GM04503 (cell line): ENCODE measurements at regions not wholly inside any gene's neighbourhood (a gene's known extent, or its start where the extent isn't known, plus 50 kb on each side); places are given as distances from the start of the nearest gene placed in this dataset.

Source experiments
- DNase-seq: peaks from one replicate; pipeline ENCODE4 v3.0.0-alpha.2; 2012; ENCODE audit warnings: low read depth

DNA sequence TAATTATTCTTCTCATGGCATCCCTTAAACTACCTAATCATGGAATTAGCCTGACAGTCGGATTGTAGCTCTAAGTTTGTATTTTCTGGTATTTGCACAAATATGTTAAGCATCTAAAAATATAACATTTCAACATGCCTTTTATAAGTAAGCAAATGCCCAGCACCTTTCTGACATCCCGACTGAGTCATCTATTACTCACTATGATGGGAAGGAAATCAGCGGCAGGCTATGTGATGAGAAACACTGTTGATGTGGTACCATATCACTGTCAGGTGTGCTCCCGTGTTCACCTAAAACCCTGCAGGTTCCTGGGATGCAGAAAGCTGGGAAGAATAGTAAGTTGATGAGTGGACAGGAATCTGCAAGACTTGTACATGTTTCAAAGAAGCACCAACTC, 367.8 kb upstream of the IL12A start:
- peak; percentile 52 for DNase-seq

DNA sequence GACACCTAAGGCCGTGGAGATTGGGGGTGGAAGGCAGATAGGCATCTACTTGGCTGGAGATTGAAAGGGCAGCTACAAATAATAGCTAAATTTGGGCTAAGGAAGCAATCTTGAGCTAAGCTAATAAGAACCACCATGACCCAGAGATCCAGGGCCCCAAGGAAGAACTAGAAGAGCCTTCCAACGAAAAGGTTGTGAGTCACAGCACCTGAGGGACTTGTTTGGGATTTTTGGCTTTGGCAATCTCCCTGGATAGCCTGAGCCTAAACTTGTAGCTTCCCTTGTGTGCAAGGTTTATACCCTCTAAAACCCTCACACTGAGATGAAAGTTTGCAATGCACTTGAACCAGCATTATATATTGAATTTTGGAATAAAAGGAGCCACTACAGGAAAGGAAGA, 364.0 kb upstream of the IL12A start:
- no peak for DNase-seq

DNA sequence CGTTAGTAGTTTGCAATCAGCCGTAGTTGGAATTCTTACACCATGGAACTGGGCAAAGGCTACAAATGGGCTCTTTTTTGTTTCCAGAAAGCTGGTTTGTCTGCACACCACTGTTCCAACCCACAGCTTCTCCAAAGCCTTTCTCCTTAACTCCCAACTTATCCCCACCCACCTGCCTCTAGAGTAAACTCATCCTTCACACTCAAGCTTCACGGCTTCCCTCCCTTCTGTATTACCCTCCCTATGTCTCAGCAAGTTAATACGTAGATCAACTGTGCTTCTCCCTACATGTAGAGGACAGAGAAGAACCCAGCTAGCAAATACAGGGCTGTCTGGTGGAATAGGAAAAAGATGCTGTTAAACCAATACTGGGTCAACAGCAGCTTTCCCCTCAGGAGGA, 363.0 kb upstream of the IL12A start:
- DNase-seq: no peak

DNA sequence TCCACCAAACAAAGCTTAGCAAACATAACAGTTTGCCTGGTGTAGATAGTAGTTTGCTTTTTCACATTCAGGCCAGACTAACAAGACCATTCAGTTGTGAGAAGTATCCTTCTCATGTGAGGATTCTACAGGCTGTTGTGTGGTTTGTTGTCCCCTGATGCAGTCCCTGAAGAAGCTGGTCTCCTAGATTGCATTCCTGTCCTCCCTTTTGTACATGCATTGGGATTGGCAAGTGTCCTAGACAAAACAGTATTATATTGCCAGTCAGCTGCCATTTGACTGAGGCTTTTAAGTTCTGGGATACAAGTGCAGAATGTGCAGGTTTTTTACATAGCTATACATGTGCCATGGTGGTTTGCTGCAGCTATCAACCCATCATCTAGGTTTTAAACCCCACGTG, 362.0 kb upstream of the IL12A start:
- no peak for DNase-seq

DNA sequence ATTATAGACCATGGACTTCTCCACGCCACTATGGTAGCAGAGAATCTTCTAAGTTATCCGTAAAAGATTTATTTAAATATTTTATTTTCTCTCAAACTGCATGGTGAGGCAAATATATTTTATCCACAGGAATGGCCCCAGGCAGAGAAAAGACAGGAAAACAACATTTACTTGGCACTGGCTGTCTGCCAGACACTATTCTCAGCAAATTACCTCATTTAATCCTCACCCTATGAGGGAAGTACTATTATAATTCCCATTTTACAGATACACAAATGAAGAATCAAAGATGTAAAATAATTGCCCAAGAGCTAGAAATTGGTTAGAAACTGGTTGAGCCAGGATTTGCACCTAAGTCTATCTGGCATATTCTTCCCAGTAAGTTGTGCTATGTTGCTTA, 361.4 kb upstream of the IL12A start:
- DNase-seq: no peak

DNA sequence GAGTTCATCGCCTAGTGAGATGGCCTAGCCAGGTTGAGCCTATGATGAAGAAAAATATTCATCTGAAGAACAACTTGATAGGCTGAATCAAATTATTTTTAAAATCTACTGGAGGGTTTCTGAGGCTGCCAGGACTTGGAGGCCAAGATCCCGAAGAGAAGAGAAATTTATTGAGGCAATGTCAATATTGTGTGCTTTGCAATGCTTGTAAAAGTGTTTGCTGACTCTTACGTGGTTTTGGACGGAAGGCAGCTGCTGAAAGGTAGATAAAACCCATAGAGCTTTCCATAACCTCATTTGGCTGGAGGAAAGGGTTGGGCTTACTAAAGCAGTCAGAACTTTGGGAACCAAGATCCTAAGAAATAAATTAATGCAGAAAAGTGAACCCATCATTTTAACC, 361.0 kb upstream of the IL12A start:
- DNase-seq: no peak

DNA sequence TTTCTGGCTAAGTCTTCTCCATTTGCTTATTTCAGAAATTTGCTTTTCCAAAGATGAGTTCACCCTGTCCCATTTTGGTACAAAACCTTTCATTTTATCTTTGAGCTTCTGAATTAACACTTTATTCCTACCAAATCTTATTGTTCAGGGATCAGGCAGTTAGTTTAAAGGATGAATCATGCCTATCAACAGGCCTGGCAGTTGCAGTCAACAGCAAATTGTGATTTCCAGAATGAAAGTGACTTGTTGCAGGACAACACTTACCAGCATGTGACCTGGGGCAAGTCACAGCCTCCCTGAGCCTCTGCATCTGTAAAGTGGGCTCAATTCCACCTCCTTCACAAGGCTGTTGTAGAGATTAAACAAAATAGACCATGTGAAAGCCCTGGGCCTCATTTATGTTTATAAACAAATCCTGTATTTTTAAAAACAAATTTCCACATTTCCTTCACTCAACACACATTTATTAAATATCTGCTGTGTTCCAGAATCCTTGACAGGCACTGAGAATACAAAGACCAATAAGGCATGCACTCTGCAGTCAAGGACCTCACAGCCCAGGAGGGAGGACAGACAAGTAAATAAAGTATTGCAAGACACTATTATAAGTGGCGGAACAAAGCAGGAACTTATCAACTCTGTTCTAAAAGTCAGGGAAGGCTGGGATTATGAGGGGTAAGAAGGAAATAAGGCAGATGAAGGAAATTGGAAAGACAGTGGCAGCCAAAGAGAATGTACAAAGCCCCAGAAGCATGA, 359.1 kb upstream of the IL12A start:
- DNase-seq: no peak

DNA sequence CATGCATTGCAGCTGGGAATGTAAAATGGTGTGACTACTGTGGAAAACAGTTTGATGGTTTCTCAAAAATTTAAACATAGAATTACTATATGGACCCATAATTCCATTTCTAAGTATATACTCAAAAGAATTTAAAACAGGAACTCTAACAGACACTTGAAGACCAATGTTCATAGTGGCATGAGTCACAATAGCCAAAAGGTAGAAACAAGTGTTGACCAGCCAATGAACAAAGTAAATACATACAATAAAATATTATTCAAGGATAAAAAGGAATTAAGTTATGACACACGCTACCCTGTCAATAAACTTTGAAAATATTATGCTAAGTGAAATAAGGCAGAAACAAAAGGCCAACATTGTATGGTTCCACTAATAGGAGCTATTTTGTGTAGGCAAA, 357.4 kb upstream of the IL12A start:
- DNase-seq: no peak

DNA sequence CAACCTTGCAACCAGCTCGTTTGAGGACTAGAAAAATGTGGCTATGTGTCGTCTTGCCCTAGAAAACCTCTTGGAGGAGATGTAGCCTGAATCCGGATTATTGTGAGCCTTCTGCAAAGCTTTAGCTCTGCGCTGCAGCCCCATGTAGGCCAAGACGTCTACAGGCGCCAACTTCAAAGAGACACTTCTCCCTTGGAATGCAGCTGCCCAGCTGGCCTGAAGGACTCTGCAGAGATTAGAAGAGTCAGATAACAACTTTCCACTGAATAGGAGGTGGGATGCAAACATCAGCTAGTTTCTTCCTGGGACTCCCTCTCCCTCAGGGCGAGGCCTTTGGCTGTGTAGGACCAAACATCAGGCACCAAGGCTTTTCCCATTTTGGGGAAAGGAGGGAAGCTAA, 356.5 kb upstream of the IL12A start:
- DNase-seq: no peak

DNA sequence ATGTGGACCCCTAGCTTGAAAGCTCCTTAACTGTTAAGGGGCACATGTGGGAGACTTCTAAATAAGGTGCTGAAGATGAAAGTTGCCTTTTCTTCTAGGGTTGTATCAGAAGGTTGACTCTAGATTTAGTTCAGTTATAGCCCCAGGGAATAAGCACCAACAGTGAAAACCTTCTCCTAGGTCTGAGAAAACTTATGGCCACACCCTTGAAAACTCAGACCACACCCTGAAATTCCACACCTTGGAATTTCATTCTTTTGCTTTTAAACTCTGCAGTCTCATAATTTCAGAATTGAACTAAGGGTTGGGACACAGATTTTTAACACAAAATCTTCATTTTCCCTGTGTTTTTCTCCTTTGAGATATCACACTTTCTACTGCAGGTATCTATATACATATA, 355.8 kb upstream of the IL12A start:
- no peak for DNase-seq

DNA sequence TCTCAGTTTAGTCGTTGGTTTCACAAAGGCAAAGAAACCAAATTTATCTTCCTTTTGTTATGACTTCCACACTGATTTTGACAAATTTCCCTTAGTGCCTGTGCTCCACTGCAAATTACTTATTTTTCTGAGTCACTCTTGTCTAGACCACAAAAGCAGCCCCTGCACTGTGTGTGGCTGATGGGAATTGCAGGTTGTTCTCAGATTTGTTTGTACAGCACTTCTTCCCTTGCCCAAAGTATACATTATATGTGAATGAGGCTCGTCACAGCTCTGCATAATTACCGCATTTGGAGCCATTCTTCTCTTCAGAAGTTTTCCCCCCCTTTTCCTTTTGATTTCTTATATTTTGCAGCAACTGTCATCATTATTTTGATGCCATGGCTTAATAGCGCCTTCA, 354.2 kb upstream of the IL12A start:
- no peak for DNase-seq

DNA sequence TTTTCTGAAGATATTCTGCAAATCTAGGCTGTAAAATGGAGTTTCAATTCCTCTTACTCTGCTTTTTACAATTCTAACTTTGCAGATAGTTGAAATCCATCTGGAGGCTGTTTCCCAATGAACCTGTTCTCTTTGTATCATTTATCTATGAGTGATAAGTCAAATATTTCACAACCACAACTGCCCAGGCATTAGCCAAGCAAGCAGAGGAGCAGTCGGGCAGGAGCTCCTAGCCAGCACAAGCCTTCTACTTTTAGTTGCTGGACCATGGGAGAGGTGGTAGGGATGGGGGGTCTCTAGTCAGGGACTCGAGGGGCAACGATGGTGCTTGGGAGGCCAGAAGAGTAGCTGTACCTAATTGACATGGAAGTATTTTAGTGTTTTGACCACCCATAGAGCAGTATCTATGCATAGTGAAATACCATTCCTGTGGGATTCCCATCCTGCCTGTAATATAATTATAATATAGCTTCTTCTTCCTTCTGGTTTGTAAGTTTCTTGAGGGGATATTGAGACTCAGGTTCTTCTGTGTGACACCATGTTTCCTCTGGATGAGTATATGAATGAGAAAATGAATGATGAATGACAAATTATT, 353.5 kb upstream of the IL12A start:
- DNase-seq: no peak

DNA sequence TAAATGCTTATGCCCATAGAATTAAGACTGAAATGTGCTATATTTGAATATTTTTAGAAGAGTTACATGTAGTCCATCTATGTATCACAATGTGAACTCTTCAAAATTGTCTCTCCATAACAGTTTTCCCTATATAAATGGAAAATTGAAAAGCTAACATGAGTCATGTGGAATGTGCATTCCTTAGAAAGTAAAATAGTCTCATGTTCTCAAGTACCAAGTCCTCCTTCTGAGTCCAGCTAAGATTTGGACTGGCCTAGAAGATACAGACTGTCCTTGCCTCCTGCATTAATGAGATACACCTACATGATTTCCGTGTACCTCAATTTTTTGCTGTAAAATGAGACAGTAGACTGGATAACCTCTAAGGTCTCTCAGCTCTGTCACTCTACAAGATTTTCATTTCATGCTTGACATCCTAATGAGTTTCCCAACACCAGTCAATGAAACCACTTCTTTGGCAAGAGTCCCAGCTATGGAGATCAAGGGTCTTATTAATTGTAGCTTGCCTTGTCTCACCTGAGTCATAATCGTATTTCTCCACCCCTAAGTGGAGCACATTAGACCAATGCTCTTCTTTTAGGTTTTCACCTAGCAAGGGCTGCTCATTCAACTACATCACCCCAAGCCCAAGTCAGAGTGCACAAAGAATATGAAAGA, 350.6 kb upstream of the IL12A start:
- peak; percentile 25 for DNase-seq

DNA sequence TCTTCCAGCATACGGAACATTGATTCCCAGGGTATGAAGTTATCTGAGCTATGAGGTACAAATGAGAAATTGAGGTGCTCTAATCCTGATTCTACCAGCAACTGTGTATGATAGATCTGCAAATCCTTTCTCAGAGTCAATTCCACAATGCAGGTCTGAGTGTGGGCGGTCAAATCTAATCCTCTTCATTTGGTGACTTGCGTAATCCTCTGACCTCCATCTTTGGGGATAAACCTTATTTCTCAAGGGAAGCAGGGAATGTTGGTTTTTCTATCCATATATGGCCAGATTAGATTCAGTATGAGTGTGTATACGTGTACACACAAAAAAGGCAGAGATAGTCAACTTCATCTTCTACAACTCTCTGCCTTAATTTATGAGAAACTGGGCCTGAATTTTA, 348.4 kb upstream of the IL12A start:
- no peak for DNase-seq

DNA sequence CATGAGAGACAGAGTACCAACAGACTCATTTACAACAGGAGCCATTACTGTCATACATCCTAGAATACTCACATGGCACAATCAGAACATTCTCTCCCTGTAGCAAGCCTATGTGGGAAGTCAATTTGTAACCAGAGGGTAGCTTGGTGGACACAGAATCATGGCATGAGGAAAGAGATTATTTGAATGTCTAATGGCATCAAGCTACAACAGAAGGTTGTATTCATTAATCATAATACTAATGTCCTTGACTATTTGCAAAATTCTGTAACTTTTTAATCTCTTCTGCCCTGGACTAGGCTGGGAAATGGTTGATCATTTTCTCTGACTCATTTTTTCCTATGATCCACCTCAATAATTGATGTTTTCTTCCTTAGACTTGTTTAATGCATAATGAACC, 345.2 kb upstream of the IL12A start:
- DNase-seq: no peak

DNA sequence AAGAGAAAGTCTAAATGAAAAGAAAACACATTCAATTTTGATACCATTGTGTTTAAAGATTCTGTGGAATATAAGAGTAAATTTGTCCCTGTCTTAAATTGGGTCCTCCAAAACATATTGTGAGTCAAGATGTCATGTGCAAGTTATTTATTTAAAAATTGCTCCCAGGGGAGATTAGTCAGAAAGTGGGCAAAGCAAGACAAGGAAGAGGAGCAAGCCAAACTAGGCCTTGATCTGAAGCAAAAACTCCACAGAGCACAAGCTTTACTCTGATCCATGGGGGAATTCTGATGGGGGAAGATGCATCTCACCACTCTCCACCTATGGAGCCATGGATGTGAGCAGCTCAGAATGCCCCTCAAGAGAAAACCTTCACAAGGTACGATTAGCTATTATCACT, 342.8 kb upstream of the IL12A start:
- peak; percentile 48 for DNase-seq

DNA sequence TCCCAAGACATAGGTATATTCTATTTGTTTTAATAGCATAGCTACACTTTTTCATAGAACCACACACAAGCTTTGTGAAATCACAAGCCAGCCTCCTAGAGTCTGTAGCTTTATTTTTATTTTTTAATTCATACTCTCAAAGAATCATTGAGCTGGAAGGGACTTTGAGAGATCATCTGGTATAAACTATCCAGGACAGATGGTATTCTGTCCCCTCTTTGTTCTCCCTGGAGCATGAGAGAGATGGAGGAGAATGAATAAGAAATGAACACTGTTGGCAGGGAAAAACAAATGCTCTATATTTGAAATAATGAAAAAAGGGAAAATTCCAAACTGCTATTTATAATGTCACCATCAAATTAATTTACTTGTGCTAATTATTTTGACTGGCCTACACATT, 338.7 kb upstream of the IL12A start:
- DNase-seq: no peak

DNA sequence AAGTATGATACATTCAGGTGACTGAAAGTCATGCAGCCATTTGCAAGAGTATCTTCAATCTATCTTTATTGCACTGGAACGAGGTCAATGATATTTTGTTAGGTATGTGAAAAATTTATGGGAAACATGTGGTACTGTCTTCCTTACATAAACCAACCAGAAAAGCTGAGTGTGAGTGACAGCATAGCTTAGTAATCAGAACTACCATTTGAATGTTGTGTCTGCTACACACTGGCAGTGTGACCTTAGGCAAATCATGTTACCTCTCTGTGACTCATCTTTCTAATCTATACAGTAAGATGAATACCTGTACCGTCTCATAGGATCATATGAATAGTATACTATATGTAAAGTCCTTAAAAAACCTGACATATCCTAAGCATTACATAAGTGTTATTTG, 337.9 kb upstream of the IL12A start:
- no peak for DNase-seq

DNA sequence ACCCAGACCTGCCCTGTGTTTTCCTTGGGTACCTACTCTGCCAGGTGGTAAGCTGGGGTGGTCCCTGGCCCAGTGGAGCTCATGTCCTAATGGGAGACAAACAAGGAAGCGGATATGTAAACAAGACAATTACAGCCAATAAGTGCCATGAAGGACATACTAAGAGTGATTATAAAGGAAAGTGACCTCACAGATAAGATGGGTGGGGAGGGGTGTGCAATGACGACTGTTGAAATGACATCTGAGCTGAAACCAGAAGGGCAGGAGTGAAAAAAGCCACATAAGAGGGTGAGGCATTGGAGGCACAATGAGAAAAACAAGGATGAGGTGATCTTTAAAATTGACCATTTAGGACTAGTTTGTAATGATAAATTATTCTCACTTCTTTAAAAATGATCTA, 336.2 kb upstream of the IL12A start:
- DNase-seq: no peak

DNA sequence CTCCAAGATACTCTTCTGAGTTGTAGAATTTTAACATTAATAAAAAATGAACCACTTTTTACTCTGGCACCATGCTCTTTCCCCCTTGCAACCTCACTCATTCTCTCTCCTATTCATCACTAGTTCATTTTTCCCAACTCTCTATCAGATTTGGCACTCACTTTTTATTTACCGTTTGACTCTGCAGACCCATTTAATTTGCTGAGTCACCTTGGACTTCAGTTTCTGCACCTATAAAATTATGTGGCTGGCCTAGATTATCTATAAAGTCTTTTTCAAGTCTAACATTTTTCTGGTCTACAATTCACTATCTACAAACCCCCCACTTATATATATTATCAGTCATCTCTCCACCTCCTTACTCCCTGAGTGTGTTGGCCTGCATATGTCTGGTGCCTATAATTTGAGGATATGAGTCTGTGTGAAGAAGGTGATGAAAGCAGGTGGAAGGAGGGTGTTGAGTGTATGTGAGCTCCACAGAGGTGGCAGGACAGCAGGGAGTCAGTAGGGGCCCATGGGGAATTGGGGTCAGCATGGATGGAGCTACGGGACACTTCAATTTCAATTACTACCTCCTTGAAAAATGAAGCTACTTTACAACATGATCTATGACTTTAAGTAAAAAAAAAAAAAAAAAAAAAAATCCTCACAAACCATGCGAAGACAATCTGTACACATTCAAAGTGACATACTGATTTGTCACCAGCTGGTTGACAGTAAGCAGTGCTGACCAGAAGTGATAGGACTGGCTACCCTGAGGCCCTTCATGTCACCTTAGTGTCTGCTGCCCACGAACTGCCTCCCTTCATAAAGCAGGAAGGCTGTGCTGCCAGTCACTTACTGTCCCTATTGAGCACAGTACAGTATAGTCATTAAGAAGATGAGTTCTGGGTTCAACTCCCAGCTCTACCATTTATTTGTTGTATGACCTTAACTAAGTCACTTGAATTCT, 334.2 kb upstream of the IL12A start:
- DNase-seq: no peak

DNA sequence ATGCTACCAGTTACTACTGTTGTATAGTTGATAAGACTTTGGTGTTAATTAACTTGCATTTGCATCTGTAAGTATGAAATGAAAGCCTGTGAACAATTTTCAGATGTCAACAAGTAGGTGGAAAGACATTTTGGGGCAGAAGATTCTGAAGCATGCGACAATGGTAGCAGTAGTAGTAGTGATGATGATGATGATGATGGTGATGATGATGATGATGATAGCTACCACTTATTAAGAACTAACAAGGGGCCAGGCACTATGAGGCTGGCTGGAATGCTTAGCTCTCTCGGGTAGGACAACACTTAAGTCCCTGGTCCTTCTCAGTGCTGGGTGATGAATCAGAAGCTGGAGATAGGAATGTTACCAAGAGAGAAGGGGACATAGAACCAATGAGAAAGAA, 333.4 kb upstream of the IL12A start:
- no peak for DNase-seq

DNA sequence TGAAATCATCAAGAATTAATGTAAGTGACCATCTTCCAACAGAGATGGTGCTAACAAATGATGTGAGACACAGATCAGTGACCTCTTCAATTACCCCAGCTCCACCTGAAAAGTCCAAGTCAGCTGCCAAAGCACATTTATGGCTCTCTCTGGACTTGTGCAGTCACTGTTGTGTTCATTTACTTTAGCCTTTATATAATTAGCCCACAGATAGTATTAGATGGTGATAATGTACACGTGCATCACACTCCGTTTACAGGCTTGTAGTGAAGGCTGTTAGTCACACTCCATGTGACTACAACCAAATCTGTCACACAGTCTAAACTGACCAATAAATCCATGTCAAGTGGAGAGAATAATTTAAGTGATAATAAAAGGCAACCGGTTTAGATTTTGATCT, 331.5 kb upstream of the IL12A start:
- DNase-seq: no peak

DNA sequence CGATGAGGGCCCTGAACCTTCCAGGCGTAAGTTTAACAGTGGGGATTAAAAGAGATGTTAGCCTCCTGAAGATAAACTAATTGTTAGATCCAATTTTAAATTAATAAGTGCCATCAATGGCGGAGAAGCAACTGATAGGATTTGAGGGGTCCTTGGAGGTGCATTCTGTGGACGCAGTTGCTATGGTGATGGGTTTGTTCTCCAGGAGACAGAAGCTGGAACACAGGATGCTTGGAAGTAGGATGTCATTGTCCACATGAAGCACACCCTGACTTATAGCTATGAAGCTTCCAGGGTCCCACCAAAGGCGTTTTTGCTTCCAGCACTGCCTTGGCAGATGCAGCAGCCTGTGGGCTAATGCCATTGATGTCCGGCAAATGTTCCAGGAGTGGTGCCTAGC, 331.0 kb upstream of the IL12A start:
- DNase-seq: no peak
